ENCODE measurements at regions not wholly inside any gene's neighbourhood (a gene's known extent, or its start where the extent isn't known, plus 50 kb on each side); places are given as distances from the start of the nearest gene placed in this dataset.

GRCh38 chr4:175412746-175413145 is 399.3 kb downstream of the GPM6A start:
- no peak for TF ChIP-seq KLF17 (tag by site-specific recombination; IDR thresholded peaks at IDR 0.05)
- no peak for TF ChIP-seq ZNF664 (tag by site-specific recombination; IDR thresholded peaks at IDR 0.05)
- TF ChIP-seq CTCF (tag by site-specific recombination; IDR thresholded peaks at IDR 0.05): no peak
- TF ChIP-seq YY1 (tag by site-specific recombination; IDR thresholded peaks at IDR 0.05): no peak
- TF ChIP-seq ZNF223 (tag by site-specific recombination; IDR thresholded peaks at IDR 0.05): no peak
- TF ChIP-seq ZNF561 (tag by site-specific recombination; IDR thresholded peaks at IDR 0.05; ENCODE audit: borderline replicate concordance): no peak

All from HEK293 (cell line).